SK-N-MC (cell line): ENCODE measurements at regions not wholly inside any gene's neighbourhood (a gene's known extent, or its start where the extent isn't known, plus 50 kb on each side); places are given as distances from the start of the nearest gene placed in this dataset.

Experiments used
- EZH2 ChIP-seq: fragments of 200-600 bp; sonication (generic); IDR thresholded peaks from one replicate; pipeline ENCODE4 v1.6.1; 2017; ENCODE audit warnings: antibody characterized with exemption
- POLR2AphosphoS5 ChIP-seq: IDR thresholded peaks from 2 replicates; pipeline ENCODE4 v1.6.1; 2012; ENCODE audit warnings: mild to moderate bottlenecking, low read depth, low read length, borderline replicate concordance

DNA sequence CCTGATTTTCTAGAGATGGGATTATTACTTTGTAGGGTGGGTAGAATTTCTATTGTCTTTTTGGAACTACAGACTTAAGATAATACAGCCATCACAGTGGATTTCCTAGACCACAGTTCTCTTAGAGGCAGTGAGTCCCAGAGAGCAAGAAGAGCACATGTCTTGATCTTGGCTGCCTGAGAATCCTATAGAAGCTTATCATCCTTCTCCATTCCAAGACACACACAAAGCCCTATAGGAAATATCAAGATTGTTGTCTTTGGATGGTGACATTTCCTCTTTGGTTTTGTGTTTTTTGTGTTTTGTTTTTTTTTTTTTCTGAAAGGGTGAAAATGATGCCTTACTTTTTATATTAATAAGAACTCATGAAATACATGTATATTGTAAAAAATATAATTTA, 143.1 kb downstream of the AHR start:
- no peak for TF ChIP-seq POLR2AphosphoS5
- TF ChIP-seq EZH2 = no peak
